ENCODE measurements at regions not wholly inside any gene's neighbourhood (a gene's known extent, or its start where the extent isn't known, plus 50 kb on each side); places are given as distances from the start of the nearest gene placed in this dataset.

GRCh38 chr12:61754214-61754613 lies 506.0 kb upstream of the USP15 start:
- no peak for TF ChIP-seq FOSL1 (IDR thresholded peaks at IDR 0.05; ENCODE audit: low read depth)
- TF ChIP-seq CTCF (IDR thresholded peaks at IDR 0.05 in 2 of 3, conservative IDR thresholded peaks at IDR 0.05 in 1 of 3; ENCODE audit: borderline replicate concordance in 1 of 3, insufficient read depth in 1 of 3, low read depth in 2 of 3, low read length in 2 of 3), result no peak
- no peak for TF ChIP-seq TCF7L2 (IDR thresholded peaks at IDR 0.05; ENCODE audit: borderline replicate concordance, extremely low read depth, insufficient read depth, insufficient read length)
- TF ChIP-seq EZH2 (IDR thresholded peaks at IDR 0.05), result no peak
- TF ChIP-seq SRF (IDR thresholded peaks at IDR 0.05; ENCODE audit: low read depth), result no peak
